ENCODE measurements at regions not wholly inside any gene's neighbourhood (a gene's known extent, or its start where the extent isn't known, plus 50 kb on each side); places are given as distances from the start of the nearest gene placed in this dataset.

DNA sequence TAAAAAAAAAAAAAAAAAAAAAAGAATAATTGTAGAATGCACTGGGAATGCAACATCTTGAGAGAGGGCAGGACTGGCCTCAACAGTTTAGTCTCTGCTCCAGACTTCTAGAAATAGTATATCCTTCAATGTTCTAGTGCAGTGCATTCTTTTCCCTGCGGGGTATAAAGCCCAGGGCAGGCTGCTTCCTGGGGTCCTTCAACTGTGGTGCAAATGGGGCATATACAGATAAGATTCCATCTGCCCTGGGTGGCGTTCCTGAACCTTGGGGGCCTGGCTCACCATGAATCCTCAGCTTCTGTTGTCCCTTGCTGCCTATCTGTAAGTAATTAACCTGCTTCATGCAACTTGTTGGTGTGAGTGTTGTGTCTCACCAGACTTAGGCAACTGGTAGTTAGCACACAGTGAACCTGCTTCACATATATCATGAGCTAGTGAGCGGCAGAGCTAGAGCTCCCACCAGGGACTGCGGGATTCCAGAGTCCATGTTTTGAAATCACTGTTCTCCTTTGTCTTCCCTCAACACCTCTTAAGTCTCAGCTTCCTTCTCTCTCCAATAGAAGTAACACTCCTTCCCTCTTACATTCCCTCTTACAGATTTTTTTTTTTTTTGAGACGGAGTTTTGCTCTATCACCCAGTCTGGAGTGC is 177.6 kb downstream of the SUDS3 start (continued):
- TF ChIP-seq, protein P1, sequence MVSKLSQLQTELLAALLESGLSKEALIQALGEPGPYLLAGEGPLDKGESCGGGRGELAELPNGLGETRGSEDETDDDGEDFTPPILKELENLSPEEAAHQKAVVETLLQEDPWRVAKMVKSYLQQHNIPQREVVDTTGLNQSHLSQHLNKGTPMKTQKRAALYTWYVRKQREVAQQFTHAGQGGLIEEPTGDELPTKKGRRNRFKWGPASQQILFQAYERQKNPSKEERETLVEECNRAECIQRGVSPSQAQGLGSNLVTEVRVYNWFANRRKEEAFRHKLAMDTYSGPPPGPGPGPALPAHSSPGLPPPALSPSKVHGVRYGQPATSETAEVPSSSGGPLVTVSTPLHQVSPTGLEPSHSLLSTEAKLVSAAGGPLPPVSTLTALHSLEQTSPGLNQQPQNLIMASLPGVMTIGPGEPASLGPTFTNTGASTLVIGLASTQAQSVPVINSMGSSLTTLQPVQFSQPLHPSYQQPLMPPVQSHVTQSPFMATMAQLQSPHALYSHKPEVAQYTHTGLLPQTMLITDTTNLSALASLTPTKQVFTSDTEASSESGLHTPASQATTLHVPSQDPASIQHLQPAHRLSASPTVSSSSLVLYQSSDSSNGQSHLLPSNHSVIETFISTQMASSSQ (IDR thresholded peaks at IDR 0.05; ENCODE audit: low read depth), result no peak
- TF ChIP-seq, protein P1 (CRISPR knock-in tag; IDR thresholded peaks at IDR 0.05; ENCODE audit: borderline replicate concordance), result no peak
- no peak for TF ChIP-seq ZNF83 (CRISPR knock-in tag; IDR thresholded peaks at IDR 0.05; ENCODE audit: borderline replicate concordance)
- TF ChIP-seq ZNF367 (CRISPR knock-in tag; IDR thresholded peaks at IDR 0.05; ENCODE audit: borderline replicate concordance), result no peak
- no peak for TF ChIP-seq HDAC6 (IDR thresholded peaks at IDR 0.05; ENCODE audit: low read depth, low read length)
- no peak for TF ChIP-seq ZNF292 (CRISPR knock-in tag; IDR thresholded peaks at IDR 0.05; ENCODE audit: borderline replicate concordance, low read depth)

DNA sequence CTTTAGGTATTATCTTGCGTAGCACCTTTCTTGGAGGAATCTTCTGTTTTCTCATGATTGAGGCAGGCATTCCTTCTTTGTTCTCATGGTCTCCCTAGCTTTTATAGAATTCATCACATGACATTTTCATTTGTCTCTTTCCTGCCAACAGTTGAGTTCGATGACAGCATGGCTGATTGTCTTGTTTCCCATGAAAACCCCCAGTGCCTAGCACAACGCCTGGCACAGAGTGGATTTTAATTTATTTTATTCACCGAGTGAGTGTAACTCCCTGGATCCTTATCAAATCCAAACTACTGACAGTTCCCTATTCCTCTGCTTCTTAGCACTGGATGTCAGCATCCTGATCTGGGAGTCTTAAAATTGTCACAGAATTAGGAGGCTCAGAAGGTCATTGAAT is 182.6 kb downstream of the SUDS3 start:
- 27% methylated on average over 4 of the region's 4 CpGs for WGBS (ENCODE audit: low lambda C conversion rate)
- ChIA-PET CTCF (ENCODE audit: low intra/inter-chr PET ratio, low total read pairs) (no interaction called here), POLR2A (no interaction called here)
- Histone ChIP-seq H3K4me2 (ENCODE audit: low read depth, low read length) (no peak overlapping the region), H3K4me1 (ENCODE audit: insufficient read depth, low read length) (no peaks in the 10 kb centered on the region), H3K27ac (ENCODE audit: extremely low read length, insufficient read depth, low read length) (no peak overlapping the region), H3K27me3 (ENCODE audit: control insufficient read depth in 1 of 2, insufficient read depth in 2 of 2, low read length in 2 of 2) (peaks cover 0 to 4% of the 10 kb centered on the region in 2 experiments; a peak in 1 of 5 replicates), H3K4me3 (replicated peaks in 1 of 3; ENCODE audit: insufficient read depth in 1 of 3, low read depth in 2 of 3, low read length in 3 of 3) (no peak overlapping the region), H2AFZ (ENCODE audit: low read length) (no peak overlapping the region), H3K36me3 (replicated peaks in 1 of 2; ENCODE audit: control insufficient read depth in 1 of 2, insufficient read depth in 2 of 2, low read length in 2 of 2) (no peaks in the 10 kb centered on the region), H3K9me3 (ENCODE audit: low read length) (no peaks in the 10 kb centered on the region), H3K79me2 (ENCODE audit: insufficient read depth, low read length) (no peaks in the 10 kb centered on the region), H3K9ac (ENCODE audit: insufficient read depth, low read depth, low read length) (no peak overlapping the region), H4K20me1 (ENCODE audit: insufficient read depth, low read length) (no peaks in the 10 kb centered on the region)
- no TSS peak for BruUV-seq (replicated peaks)
- no peak for DNase-seq (ENCODE audit: low spot score)
- in situ Hi-C loops (cut with HindIII; ENCODE audit: extremely low pct_ligation_motif_present, low pct_unique_long_range_greater_than_20kb) (no loop called here), intact Hi-C loops (cut with micrococcal nuclease; ENCODE audit: unreplicated experiment) (no loop called here)
- ATAC-seq, result no peak
- no peak for FAIRE-seq
- TF ChIP-seq KLF16 (CRISPR knock-in tag; IDR thresholded peaks at IDR 0.05) (no peak), ZBTB4 (CRISPR knock-in tag; IDR thresholded peaks at IDR 0.05; ENCODE audit: borderline replicate concordance) (no peak), ZNF501 (CRISPR knock-in tag; IDR thresholded peaks at IDR 0.05) (no peak), RFXAP (CRISPR knock-in tag; IDR thresholded peaks at IDR 0.05; ENCODE audit: borderline replicate concordance) (no peak), MBD4 (IDR thresholded peaks at IDR 0.05; ENCODE audit: borderline replicate concordance, low read length) (no peak)
- TF ChIP-seq, protein P2, sequence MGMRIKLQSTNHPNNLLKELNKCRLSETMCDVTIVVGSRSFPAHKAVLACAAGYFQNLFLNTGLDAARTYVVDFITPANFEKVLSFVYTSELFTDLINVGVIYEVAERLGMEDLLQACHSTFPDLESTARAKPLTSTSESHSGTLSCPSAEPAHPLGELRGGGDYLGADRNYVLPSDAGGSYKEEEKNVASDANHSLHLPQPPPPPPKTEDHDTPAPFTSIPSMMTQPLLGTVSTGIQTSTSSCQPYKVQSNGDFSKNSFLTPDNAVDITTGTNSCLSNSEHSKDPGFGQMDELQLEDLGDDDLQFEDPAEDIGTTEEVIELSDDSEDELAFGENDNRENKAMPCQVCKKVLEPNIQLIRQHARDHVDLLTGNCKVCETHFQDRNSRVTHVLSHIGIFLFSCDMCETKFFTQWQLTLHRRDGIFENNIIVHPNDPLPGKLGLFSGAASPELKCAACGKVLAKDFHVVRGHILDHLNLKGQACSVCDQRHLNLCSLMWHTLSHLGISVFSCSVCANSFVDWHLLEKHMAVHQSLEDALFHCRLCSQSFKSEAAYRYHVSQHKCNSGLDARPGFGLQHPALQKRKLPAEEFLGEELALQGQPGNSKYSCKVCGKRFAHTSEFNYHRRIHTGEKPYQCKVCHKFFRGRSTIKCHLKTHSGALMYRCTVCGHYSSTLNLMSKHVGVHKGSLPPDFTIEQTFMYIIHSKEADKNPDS (CRISPR knock-in tag; IDR thresholded peaks at IDR 0.05), result no peak
